ENCODE measurements at regions not wholly inside any gene's neighbourhood (a gene's known extent, or its start where the extent isn't known, plus 50 kb on each side); places are given as distances from the start of the nearest gene placed in this dataset.
"Not testable (repeated sequence)": the region's sequence is repeated elsewhere in the genome, so short reads cannot be mapped to it uniquely, and the experiment has no call there.

DNA sequence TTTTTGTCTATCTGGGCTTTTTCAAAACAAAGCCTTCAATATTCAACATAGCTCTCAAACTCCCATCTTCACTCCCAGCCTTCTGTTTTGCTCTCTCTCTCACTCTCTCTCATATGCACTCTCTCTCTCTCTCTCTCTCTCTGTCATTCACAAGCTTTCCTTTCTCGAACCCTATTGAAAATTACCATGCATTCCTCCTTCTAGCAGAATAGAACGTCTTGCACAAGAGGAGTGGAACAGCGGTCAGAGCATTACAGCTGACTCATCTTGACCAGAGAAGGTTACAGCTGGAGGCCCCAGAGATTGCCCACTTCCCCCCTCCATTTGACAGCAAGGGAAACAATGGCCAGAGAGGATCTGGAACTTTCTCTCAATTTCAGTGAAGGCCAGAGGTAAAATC is 51.0 kb upstream of the LIFR start:
- DNase-seq: no peak

DNA sequence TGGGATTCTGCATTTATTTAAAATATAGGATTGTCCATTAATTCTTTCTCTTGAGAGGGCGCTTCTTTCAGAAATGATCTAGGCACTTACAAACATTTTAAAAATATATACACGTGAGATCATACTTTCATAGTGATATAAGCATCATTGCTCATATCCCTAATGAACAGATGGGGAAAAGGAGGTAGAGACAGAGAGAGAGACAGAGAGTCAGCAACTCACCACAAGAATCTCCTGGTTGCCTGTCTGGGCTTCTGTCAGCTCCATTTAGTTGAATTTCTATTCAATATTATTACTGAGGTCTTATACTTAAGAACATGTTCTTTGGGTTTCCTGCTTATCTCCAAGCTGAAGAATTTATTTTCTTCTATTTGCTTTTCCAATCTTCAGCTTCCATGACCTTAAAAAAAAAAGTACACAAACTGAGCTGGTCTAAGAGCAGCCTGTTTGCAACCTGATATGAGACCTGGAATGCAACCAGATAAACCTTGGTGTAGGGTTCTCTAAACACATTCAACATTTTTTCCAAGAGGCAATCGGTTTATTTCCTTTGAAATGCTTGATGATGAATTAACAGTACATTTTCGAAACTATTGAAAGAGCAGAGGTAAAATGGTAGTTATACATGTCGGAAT is 51.6 kb upstream of the LIFR start:
- DNase-seq: no peak

DNA sequence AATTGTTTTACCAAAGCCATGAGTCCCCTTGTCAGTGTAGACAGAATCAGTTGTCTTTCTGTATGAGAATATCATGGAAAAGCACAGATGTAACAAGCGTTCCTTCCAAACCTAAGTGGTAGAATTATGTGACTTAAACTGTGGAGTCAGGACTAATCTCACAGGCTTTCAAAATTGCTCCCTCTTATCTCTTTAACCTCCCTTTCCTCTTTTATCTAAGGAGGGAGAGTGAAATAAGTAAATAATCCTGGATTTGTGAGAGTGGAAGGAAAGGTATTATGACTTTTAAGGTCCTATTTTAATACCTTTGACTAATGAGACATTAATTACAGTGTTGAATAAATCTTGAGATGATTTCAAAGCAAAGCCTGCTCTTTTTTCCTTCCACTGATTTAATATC is 52.4 kb upstream of the LIFR start:
- no peak for DNase-seq

DNA sequence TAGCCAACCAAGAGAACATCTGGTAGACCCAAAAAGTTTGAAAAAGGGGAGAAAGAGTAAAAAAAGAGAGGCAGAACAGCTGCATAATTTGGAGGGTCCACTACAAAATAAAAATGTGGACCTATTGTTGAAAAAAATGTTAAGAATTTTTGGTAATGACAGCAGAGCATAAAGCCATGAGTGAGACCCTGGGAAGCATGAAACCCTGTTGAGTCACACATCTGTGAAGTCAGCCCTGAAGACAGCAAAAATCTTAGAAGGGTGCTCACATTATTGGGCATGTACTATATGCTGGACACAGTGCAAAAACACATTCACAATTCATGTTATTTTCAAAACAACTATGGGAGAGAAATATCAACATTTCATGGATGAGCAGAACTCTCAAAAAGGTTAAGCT is 56.4 kb upstream of the LIFR start:
- no peak for DNase-seq

DNA sequence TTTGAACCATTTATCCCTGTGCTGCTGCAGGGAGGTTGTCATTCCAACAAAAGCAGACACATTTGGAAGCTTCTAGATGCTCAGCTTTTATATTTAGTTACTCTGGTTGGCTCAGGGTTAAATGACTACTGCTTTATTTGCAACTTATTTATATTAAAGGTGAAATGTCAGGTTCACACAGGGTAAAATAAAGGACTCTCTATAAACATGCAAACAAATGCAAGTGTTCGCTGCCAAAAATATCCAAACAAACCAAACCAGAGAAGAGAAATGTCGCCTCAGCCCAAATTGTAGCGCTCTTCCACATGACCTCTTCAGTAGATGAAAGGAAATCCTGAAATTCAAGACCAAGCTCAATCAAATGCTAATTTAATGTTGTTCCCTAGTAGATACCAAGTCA is 57.0 kb upstream of the LIFR start:
- DNase-seq: no peak

DNA sequence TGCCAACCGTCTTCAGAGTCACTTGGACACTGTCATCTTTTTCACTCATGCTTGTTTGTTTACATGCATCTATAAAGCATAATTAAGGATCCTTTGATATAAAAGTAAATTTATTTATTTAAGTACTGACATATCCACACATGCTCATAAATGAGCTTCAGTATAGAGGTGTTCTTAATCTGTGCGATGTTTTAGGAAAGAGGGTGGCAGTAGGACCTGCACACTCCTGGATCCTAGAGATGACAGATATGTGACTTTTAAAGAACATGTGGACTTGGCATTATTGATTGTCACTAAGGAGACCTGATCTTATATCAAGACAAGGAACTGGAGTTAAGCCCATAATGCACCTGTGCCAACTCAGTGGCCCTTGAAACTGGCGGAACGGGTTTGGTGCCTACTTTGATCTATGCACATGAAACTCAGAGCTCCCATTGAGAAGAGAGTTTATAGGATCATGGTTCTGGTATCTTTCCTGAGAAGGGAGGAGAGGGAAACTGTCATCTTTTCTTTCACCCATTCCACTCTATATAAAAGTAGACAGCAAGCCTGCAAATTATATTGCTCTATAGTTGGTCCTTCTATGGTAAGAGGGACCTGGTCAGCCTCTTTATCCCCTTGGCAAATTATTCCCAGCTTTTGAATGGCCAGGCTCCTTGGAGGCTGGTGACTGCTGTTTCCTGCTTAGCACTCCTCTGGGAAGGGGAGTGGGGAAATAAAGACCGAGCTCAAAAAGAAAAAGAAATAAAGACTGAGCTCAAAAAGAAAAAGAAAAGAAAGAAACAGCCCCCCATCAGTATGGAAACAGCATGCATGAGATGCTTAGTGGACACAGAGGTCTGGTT is 57.8 kb upstream of the LIFR start:
- DNase-seq: no peak

DNA sequence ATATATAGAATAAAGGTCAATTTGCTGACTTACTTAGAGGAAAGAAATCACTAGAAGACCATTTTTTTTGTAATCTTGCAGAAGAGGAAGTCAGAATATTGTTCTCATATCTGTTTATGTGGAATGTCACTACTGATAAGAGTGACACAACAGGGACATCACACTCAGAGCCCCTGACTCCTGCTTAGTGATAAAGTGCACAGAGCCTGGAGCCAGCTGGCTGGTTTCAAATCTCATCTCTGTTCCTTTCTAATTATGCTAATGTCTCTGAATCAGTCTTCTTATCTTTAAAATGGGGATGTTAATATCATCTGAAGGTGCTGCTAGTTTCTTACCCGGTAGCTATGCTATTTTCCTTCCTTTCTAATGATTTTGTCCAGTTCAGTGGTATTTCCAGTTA is 58.6 kb upstream of the LIFR start:
- no peak for DNase-seq

DNA sequence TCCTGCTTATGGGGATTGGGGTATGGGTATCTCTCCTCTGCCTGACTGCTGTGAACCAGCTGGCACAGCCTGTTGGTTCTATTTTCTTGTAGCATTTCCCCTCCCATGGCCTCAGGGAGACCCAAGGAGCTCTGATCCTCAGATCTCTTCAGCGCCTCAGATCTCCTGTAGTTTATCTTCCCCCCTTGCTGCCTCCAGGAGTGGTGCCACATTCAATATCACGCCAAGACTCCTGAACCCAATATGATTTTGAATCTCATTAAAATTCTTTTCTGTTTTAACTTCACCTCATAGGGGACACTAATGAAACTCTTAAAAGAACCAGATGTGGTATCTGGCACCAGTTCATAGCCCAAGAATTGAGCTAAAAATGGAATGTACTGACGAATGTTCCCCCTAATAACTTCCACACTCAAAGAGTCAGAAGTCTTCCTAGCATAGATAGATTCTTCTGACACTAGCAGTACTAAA is 59.6 kb upstream of the LIFR start:
- DNase-seq: no peak

DNA sequence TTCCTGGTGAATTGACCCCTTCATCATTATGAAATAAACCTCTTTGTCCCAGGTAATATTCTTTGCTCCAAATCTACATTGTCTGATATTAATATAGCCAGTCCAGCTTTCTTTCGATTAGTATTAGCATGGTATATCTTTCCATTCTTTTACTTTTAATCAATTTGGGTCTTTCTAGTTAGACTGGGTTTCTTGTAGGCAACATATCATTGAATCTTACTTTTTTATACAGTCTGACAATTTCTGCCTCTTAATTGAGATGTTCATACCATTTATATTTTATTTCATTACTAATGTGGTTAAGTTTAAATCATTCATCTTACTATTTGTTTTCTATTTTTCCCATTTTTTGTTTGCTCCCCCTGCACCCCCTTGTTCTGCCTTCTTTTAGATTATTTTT is 61.7 kb upstream of the LIFR start:
- no peak for DNase-seq

DNA sequence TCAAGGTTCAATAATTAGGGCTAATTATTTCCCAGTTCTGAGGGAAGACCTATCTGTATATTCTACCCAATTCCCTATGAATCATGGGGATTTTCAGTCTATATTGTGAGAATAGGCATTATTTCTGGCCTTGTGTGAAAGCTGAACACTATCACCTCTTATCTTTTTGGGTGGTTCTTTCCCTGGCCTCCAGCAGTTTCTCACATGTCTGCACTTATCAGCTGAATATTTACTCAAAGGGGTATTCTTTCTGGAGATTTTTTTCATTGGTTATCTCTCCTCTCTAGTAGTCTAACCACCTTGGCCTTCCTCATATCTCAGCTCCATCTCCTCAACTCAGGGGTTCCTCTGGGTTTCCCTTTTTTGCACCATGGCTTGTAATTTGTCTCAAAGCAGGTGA is 64.9 kb upstream of the LIFR start:
- DNase-seq: no peak

DNA sequence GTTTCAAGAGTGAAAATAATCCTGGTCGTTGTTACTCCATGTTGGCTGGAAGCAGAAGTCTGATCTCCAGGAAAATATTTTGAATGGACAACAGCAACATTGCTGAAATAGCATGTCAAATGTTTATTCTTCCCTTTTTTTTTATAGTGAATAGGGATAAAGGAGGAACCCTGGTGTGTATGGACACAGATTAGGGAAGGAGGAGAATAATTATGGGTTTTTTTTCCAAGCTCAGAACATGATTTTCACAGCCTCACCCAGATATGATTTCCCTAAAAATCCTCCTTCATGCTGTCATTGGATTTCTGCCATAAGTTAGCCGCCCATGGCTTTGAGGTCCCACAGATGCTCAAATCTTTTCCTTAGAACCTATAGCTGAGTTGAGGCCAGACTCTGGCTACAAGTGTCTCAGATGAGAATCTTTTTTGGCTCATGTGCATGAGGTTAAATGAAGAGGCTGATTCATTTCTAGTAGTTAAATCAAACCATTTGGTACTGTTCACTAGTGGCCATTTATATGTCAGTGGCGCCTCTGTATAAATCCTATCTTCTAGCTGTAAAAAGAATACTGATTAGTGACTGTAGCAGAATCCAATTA is 65.5 kb upstream of the LIFR start:
- DNase-seq: no peak

DNA sequence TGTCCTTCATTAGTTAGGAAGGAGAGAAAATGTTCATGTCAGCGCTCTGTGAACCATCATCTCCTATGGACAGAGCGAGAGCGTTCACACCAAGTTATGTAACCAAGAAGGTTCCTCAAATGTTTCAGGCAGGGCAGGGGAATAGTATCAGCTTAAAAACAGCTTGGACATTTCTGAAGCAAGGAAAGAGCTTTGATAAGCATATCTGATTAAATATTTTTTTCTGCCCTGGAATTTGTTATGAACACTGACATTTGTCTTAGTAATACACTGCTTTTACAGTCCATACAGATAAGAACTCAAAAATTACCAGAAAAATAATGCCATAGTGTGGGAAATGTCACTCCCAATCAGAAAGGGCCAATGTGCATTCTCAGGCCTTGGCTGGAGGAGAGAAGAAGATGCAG is 66.3 kb upstream of the LIFR start:
- DNase-seq: no peak

DNA sequence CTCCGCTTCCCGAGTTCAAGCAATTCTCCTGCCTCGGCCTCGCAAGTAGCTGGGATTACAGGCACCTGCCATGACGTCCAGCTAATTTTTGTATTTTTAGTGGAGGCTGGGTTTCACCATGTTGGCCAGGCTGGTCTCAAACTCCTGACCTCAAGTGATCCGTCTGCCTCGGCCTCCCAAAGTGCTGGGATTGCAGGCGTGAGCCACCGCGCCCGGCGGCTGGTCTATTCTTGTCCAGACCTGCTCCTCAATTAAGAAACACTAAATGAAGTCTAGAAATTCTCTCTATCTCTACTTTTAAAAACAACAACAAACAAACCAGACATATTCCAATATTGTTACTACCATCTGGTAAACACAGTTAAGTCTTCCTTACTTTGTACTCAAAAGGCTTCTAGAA is 68.1 kb upstream of the LIFR start:
- DNase-seq: not testable (repeated sequence)

DNA sequence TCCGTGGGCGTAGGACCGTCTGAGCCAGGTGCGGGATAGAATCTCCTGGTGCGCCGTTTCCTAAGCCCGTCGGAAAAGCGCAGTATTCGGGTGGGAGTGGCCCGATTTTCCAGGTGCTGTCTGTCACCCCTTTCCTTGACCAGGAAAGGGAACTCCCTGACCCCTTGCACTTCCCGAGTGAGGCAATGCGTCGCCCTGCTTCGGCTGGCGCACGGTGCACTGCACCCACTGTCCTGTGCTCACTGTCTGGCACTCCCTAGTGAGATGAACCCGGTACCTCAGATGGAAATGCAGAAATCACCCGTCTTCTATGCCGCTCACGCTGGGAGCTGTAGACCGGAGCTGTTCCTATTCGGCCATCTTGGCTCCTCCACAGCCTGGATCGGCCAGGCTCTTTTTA is 74.9 kb upstream of the LIFR start:
- DNase-seq: not testable (repeated sequence)

DNA sequence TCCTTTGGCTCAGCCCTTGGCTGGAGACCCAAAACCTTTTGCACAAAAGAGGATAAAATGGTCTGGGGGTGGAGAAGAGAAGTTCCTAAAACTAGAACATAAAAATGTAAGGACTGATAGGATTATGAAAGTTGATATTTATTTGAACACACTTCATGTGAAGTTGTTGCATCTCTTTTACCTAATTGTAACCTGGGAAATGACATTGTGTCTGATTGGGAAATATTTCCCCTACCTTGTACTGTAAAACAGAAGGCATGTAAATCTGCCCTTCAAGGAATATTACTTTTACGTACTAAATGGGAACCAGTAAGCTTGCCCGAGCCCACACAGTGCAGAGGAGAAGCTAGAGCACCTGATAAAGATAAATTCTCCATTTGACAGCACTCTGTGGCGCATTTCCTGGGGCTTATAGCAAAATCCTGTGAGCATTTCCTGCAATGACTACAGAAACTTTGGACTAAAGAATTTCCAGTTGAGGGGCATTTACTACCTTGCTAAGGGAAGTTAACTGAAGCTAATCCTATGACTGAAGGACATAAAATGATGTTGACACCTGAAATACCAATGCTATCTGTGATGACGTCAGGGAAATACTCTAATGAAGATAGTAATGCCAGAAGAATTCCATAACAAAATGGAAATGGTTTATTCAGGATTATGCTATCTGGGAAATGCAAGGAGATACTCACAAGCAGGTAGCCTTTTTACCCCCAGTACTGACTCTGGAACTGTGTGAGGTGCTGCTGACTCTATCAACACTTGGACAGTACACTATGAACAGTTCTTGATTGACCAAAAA is 78.3 kb upstream of the LIFR start:
- DNase-seq: no peak

DNA sequence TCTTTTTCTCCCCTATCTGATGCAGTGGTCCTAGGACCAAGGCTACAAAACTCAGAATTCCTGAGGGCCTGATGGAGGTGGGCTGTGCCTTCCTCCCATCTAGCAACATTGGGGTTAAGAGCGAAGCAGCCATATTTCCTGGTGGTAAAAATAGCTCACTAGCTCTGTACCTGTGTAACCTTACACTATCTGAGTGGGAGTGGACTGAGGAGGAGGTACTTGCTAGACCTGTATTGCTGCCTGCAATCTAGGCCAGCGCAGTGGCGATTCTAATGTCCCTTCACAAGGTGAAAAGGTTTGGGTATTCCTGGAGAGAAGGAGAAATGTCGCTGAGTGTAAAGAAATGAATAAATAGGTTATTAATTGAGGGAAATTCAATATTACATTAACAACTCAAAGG is 80.2 kb upstream of the LIFR start:
- no peak for DNase-seq

DNA sequence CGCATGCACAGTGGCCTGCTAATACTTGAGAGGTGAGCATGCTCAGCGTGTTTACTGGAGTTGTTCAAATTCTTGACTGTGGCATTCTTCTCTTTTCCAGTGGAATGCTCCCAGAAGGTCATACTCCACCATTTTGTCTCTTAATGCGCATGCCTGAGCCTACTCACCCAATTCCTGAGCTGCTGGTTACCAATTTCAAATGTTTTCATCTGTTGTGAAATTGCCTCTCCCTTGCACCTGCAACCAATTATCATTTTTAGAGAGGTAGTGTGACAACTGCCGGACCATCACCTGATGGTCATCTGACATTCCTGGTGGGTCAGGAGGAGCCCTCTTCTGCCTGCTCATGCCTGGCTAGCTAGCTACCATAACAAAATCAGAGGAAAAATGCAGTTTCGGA is 82.2 kb upstream of the LIFR start:
- DNase-seq: no peak

DNA sequence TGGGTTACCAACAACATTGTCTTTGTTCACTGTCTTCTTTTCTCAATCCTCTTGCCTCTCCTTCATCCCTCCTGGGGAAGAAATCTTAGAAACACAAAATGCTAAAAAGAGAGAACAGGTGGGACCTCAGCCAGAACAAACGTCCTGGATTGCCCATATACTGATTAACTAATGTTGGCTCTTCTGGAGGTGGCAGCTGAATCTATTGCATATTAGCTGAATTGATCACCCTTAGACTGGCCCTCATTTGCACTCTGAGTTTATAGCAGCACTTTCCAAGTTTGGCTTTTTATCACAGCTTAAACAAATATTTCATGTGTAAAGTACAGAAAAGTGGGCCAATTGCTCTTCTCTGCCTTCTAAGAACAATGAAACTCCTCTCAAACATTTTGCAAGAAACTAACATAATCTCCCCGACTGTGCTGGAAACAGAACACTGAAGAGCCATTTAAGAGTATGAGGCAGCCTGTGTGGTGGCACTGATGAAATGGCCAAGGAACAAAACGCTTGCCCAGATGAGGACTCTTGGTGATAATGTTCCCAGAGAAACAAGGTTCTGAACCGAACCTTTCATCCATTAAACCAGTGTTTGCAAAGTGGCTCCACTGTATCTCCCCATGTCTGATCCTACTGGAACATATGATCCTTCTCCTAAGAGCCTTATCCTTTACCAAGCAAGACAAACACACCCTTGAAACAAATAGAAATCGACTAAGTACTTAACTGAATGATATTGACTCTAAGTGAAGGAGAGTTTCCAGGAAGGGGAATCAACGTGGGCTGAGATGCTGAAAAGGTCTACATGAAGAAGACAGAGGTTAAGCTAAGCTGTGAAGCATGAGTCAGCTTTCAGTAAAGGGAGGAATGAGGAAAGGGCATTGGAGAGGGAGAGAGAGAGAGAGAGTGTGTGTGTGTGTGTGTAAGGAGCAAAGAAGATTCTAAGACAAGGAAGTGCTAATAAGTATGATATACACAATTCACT is 83.2 kb upstream of the LIFR start:
- no peak for DNase-seq

DNA sequence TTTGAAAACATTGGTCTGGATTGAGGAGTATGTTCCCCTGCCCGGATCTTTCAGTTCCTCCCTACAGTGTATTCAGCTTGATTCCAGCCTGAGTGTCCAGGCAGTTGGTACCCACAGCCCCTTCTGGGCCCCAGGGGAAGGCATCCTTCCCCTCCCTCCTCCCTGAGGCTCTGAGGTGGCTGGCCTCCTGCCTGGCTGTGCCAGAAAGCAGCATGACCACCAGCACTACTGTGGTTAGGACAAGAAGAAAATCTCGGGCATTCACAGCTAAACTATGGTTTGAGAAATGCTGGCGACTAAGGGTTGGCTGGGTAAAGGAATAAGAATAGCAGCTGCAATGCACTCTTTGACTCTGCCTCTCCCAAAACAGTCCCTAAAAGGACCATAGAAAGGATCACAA is 84.6 kb upstream of the LIFR start:
- no peak for DNase-seq

DNA sequence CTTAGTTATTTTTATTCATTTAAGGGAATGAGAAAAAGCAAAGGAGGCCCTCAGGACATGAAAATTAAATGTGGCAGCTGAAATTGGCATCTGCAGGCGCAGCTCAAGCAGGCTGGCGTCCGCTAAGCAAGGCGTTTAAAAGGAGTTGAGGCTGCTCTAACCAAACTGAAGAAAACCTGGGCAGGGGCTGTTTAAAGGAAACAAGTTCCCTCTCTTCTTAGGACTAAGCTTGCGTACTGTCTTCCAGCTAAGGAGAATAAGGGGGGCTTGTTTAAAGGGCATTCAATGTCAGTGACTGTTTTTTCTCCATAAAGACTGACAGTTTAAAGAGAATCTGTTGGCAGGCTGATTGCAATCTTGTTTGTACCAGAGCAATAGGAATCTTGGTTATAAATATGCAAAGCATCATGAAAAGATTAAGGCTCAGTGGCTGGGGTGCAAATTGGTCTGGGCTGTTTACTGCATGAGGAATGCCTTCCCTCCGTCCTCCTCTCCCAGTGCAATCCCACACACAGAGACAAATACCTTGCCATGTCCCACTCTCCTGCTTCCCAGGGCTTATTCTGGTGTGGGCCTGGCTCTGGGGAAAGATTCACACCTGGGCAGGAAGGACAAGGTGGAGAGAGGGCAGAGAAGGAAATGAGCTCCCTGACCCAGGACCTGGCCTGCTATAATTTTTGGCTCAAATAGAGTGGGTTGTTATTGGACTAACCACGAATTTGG is 85.9 kb upstream of the LIFR start:
- no peak for DNase-seq

DNA sequence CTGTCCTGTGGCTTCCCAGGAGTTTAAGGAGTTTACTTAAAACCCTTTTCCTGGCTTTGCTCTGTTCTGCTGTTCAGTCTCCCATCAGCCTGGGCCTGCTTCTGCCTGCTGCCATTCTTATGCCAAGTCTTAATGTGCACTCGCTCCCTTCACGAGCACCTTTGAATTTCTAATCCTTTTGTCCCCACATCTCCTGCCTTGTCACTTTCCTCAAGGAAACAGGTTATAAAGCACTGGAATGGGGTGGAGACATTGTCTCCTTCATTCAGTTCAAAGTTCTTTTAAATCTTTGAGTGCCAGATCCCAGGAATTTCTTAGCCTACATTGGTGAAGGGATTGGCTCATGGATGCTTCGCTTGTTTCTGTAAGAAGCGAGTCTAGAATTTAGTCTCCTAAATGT is 87.2 kb upstream of the LIFR start:
- DNase-seq: no peak

DNA sequence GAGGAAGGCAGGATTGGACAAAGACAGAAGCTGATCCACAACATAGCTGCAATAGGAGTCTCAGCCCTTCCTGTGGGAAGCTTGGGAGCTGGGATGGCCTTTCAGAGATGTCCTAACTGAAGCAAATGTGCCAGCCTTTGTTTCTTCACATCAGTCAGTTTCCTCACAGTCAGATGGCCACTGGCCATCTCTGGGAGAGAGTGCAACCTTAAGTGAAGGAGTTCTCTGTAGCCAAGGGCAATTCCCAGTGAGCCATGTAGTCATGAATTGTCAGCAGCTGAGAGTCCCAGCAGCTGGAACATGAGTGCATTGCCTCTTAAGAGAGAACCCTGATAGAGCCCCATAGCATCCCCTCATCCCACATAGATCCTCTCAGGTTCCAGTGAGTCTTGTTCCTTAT is 89.1 kb upstream of the LIFR start:
- no peak for DNase-seq

Data from NCI-H1930 (cell line).